SK-N-MC (cell line): ENCODE measurements at regions not wholly inside any gene's neighbourhood (a gene's known extent, or its start where the extent isn't known, plus 50 kb on each side); places are given as distances from the start of the nearest gene placed in this dataset.

Experiments used
- EZH2 ChIP-seq: fragments of 200-600 bp; sonication (generic); IDR thresholded peaks from one replicate; pipeline ENCODE4 v1.6.1; 2017; ENCODE audit warnings: antibody characterized with exemption
- POLR2AphosphoS5 ChIP-seq: IDR thresholded peaks from 2 replicates; pipeline ENCODE4 v1.6.1; 2012; ENCODE audit warnings: mild to moderate bottlenecking, low read depth, low read length, borderline replicate concordance

DNA sequence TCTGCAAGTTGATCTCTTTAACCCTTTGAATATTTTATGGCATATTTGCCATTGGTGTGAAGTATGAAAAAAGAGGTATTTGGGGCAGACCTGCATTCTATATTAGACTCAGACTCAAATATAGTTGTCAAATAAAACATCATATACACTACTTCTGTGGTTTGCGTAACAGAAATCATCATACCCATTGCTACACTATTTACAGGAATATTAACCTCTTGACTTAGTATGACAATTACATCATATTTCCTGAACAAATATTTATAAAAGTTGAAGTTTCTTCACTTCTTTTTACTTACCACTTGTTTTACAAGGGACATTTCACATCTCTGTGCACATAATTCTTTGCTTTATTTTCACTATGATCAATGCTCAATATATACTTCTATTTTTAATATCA lies 206.0 kb downstream of the HAO1 start:
- no peak for TF ChIP-seq POLR2AphosphoS5
- no peak for TF ChIP-seq EZH2
